HG03457 (cell line): ENCODE measurements at regions not wholly inside any gene's neighbourhood (a gene's known extent, or its start where the extent isn't known, plus 50 kb on each side); places are given as distances from the start of the nearest gene placed in this dataset.

Experiments used
- ATAC-seq: cut with Tn5 transposase; IDR thresholded peaks from one replicate; pipeline ENCODE4 v1.9.1; 2021; ENCODE audit warnings: moderate number of reproducible peaks; ENCODE audit not compliant: unreplicated experiment

DNA sequence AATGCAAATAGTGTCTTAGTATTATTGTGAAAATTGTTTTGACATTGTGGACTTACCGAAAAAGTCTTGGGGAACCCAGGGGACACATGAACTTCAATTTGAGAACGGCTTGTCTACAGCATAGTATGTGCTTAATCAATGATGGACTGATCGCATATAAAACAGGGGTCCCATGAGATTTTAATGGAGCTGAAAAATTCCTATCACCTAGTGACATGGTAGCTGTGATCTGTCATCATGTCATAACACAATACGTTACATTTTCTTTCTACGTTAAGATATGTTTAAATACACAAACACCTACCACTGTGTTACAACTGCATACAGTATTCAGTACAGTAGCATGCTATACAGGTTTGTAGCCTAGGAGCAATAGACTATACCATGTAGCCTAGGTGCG, 153.3 kb upstream of the FOXD3 start:
- ATAC-seq: no peak

DNA sequence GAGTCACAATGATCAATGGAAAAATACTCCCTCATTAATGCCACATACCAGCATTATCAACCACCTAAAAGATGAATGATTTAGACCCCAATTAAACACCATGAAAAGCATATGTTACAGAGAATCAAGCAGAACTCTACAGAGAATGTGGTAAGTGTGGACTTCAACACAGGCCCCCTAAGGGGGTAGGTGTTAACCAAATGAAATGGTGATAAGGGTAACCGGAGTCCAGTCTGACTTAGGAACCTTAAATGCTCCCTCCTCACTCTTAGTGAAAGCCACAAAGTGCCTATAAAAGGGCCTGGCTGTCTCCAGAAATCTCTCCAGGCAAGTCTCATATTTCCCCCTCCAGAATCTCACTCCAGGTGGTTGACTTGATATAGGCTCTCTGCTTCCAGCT, 149.2 kb upstream of the FOXD3 start:
- ATAC-seq: no peak

DNA sequence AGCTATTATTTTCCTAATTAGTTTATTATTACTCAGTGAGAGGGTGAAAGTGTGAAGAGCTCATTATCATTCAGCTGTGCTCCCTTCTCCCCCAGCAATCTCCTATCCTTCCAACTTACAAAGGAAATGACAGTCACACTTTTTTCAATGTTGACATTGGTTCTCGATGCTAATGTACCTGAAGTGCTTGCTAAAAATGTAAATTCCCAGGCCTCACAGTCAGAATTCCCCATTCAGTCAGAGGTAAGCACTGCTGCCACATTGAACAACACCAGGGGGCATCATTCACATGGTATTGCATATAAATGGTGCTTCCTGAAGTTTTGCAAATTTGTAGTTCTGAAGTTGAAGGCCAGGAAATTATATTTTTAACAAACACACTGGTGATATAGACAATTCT, 132.7 kb upstream of the FOXD3 start:
- no peak for ATAC-seq

DNA sequence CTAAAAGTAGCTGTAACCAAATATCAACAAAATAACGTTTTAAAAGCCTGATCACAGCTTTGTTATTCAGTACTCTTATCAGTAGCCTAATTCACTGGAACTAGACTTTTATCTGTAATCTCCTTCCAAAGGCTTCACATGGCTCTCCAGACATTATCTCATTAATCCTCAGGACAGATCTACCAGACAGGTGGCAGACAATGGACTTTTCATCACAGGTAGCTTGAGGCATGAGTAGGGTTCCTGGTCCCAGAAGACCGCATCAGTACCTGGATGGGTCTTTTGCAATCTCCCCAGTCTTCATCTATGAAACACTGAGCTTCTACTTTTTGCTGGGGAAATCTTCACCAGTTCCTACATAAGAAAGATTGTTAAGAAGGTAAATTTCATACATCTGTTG, 132.2 kb upstream of the FOXD3 start:
- no peak for ATAC-seq

DNA sequence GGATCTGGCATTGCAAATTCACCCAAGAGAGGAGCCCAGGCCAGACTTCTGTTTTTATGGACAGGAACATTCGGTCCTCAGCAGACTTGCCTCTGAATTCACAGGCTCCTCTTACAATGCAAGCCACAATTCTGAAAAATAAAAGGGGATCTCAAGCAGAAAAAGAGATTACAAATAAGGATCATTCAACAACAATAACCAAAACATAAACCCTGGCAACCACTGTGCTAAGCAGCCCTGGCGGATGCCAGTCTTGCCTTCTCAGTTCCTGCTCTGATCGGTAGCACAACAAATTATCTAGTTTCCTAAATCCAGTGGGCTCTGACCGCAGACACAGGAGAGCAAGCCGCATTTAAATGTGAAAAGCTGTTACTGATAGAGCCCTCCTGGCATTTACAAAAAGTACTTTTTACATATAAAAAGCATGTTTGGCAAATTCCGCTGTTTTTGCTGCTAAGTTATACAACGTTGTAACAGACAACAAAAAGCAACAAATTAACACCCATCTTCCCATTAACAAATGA, 123.4 kb upstream of the FOXD3 start:
- ATAC-seq: no peak

DNA sequence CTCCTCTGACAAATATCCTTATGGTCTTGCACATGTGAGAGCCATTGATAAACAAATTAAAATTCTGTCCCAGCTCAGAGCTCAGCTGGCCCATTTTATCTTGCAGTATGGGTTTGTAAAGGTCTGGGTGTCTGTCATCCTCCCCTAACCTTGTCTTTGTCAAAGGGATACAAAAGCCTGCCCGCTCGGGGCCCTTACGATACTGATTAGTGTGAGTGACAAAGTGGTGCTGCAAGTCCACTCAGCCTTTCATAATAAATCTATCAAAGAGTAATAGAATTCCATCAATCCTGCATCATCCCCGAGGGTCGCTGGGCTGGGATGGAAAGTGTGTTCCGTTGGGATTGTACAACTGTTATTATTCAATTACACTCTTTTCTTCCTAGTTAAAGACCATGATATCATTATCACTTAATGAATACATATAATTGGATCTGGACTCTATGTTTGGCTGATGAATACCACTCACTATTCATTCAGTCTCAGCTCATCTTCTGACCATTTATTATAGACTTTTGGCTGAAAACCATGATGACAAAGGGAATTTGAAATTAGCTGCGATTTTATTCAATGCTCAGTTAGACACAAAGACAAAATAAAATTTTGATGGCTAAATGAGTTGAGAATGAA, 122.5 kb upstream of the FOXD3 start:
- no peak for ATAC-seq

DNA sequence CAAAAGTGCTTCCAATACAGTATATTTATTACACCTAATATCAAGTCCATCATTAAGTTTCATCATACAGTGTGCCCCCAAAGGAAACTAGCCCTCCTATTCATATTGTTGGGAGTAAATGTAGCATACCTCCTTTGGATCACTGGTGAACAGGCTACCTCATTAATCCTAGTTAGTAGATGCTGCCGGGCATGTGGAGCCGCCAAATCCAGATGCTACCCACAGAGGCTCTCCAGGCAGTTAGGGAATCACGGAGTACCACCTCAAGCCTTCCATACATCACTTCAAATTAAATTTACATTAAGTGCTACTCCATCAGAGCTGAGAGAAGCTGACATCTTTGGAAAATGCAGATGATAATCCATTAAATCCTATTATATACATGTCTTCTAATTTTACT, 121.7 kb upstream of the FOXD3 start:
- no peak for ATAC-seq

DNA sequence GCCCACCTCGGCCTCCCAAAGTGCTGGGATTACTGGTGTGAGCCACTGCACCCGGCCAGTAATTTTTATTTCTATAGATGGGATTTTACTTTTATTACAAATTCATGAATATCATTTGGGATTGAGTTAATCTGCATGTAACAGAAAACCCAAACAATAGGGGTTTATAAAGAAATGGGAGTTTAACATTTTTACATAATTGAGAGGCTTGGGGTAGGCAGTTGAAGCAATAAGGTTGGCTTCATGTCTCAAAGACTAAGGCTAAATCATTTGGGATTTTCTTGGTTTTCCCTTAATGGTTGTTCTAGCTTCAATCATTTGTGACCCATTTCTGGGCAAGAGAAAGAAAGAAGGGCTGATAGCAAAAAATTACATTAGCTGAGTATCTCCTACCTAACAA, 118.7 kb upstream of the FOXD3 start:
- no peak for ATAC-seq

DNA sequence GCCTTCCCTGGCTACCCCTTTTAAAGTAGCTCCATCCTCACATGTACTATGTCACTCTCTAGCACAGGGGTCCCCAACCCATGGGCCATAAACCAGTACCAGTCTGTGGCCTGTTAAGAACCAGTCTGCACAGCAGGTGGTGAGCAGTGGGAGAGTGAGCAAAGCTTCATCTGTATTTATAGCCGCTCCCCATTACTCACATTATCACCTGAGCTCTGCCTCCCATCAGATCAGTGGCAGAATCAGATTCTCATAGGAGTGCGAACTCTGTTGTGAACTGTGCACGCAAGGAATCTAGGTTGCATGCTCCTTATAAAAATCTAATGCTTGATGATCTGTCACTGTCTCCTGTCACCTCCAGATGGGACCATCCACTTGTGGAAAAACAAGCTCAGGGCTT, 116.6 kb upstream of the FOXD3 start:
- ATAC-seq: no peak

DNA sequence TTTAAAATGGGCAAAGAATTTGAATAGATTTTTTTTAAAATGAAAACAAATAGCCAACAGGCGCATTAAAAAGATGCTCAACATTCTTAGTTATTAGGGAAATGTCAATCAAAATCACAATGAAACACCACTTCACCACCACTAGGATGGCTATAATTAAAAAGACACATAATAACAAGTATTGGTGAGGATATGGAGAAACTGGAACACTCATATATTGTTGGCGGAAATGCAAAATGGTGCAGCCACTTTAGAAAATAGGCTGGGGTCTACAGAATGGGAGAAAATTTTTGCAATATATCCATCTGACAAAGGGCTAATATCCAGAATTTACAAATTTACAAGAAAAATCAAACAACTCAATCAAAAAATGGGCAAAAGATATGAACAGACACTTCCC, 107.8 kb upstream of the FOXD3 start:
- ATAC-seq: no peak

DNA sequence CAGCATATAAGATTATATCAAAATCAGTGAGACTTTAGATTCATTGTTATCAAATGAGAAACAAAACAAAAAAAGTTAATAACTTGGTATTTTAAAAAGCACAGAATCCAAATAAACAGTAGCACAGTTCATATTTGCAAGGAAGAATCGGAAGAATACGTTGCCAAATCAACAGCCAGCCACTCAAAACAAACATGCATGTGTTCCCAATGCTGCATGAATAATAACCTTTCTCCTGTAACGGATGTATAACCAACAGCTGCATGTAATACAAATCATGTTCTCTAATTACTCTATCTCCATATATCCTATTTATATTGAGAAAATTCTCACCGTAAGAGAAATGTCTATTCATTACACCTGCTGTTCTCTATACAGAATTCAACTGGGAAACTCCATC, 98.9 kb upstream of the FOXD3 start:
- no peak for ATAC-seq

DNA sequence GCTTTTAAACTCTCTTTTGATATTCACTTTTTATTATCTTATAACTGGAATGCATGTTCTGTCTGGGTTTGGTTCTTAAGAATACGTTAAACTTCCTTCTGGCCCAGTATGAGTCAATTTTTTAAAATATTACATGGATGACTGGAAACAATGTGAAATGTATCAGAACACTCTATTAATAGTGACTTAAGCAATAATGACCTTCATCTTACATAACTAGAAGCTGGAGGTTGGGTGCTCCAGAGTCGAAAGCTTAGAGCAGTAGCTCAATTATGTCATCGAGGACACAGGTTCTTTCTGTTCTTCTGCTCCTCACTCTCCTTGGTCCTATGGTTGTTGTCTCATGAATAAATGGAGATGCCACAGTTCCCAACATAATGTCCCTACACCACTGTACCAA, 91.6 kb upstream of the FOXD3 start:
- ATAC-seq: no peak

DNA sequence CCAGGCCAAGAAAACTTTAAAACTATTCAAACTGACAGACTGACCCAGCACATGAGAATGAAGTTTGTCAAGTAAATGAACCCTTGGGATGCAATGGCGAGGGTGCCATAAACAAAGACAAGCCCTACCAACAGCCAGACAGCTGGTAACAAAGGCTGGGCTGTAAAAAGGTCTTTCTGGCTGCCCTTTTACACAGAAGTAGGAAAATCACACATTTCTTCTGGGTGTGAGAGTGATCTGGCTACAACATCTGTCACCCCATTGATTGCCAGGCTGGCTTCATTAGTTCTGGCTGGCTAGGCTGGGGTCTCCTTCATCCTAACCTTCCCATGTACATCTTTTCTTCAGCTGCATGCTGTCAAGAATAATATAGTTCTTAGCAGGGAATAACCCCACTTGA, 83.6 kb upstream of the FOXD3 start:
- no peak for ATAC-seq

DNA sequence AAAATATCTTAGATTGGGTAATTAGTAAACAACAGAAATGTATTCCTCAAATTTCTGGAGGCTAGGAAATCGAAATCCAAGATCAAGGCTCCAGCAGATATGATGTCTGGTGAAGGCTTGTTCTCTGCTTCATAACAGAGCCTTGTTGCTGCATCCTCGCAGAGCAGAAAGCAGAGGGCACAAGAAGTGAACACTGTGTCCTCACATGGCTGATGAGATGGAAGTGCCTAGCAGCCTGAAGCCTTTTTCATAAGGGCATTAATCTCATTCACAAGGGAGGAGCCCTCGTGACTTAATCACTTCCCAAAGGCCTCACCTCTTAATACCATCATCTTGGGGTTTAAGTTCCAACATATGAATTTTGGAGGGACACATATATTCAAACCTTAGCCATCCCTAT, 77.2 kb upstream of the FOXD3 start:
- no peak for ATAC-seq

DNA sequence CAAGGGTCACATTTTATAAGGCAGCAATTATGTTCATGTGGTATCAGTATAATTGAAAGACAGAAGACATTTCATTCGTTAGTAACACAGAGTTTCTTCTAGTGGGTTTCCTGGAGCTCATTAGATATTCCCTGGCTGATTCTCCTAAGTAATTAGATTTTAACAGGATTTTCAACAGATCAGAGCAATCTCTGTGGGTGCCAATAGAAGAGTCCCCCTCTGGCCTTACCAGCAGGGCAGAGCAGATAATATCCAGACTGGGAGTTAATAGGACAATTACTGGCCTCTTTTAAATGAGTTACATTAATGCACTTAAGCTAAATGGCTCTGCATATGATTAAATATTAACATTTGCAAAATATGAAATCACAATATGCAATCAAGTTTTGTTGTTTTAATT, 74.2 kb upstream of the FOXD3 start:
- ATAC-seq: no peak

DNA sequence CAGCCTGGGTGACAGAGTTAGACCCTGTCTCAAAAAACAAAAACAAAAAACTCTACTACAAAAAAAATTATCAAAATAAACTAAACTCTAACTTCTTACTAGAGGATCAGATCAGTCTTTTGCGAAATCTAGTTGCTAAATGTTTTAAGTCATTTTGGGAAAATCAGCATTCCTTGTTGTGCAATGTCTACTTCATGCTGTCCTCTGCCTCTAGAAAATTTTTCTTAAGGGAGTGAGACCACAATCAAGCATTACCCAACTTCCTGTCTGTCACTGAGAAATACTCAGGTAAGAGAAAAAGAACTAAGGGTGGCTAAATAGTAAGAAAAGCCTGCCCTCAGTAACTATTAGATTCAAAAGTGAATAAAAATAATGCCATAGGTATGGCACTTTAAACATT, 67.2 kb upstream of the FOXD3 start:
- ATAC-seq: no peak

DNA sequence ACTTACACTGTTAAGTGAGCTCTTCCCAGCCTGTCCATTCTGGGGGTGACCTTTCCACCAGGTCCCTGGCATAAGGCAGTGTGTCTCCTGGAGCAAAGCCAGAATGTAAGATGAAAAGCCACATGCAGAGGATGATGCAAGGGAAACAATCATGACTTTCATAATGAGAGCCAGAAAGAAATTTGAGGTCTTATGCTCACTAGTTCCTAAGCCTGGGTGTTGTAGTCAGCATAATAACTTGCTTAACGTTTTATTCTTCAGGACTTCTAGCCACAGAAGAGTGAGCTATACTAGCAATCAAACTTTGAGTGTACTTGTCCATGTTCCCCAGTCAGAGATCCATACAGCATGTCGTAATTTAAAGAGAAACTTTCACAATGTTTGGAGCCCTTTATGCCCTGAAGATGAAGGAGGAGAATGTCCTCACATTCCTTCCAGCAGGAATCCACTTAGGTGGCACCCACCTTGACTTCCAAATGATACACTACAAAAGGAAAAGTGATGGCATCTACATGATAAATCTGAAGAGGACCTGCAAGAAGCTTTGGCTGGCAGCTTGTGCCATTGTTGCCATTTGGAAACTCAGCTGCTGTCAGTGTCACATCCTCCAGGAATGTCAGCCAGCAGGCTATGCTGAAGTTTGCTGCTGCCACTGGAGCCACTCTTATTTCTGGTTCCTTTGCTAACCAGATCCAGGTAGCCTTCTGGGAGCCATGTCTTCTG, 60.5 kb upstream of the FOXD3 start:
- no peak for ATAC-seq

DNA sequence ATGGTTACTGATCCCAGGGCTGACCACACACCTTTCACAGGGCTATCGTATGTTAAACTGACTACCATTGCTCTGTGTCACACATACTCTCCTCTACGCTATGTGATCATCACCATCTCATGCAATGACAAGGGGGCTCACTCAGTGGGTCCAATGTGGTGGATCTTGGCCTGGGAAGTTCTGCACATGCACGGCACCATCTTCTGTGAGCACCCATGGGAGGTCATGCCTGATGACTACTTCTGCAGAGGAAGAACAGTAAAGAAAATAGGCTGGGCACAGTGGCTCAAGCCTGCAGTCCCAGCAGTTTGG, 60.0 kb upstream of the FOXD3 start:
- ATAC-seq: no peak

DNA sequence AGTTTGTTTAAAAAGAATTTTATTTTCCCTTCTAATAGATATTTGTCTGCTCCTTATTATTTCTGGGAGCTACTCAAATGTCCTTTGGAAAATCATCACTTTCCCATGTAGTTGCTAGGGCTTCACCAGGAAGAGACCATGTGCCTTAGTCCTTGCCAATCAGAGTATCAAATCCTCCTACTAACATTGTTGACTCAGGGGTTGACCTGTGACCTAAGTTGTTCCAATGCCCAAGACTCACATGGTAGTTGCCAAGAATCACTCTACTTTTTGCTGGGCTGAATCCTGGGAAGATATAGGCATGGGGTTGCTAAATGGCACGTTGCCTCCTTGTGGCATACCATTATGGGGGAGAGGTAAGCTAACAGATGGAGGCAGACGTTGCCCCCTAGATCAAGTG, 58.2 kb upstream of the FOXD3 start:
- no peak for ATAC-seq

DNA sequence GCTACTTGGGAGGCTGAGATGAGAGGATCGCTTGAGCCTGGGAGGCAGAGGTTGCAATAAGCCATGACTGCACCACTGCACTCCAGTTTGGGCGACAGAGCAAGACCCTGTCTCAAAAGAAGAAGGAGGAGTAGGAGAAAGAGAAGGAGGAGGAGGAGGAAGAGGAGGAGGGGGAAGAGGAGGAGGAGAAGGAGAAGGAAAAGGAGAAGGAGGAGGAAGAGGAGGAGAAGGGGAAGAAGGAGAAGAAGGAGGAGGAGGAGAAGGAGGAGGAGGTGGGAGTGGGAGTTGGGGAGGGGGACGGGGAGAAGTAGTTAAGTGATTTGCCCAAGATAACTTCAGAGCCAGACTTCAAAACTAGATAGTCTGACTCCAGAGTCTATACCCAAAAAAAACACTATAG, 55.5 kb upstream of the FOXD3 start:
- no peak for ATAC-seq

DNA sequence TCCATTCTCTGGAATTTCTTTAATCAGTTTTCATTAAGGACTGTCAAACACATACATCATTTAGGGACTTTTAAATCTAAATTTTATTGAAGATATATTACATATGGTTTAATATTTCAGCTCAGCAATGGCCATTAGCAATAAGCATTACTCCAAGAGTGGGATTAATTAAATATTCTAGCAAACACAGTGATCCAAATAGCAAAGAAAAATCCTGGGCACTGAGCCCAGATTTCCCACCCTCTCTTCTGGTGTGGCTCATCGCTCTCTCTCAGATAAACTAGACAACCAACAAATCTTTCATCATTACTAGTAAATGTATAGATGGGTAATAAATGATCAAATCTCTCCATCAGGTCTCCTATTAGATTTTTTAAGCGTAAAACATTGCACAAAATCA, 53.5 kb upstream of the FOXD3 start:
- ATAC-seq: no peak

DNA sequence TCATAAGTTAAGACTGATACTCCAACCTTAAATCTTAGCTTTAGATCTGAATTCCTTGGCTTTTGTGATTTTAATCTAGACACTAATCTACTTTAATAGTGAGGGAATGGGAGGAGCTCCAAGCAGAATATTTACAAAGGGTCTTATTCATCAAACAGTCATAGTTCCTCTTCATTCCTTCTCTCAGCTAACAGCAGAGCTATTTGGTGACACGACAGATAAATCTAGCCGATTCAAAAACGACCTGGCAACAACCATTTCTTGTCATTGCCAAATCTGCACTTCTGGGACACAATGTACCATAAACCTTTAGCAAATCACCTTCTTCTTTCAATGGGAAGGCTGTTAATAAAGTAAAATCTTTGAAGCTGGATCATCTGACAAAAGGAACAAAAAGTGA, 52.8 kb upstream of the FOXD3 start:
- no peak for ATAC-seq
